ENCODE measurements at regions not wholly inside any gene's neighbourhood (a gene's known extent, or its start where the extent isn't known, plus 50 kb on each side); places are given as distances from the start of the nearest gene placed in this dataset.

DNA sequence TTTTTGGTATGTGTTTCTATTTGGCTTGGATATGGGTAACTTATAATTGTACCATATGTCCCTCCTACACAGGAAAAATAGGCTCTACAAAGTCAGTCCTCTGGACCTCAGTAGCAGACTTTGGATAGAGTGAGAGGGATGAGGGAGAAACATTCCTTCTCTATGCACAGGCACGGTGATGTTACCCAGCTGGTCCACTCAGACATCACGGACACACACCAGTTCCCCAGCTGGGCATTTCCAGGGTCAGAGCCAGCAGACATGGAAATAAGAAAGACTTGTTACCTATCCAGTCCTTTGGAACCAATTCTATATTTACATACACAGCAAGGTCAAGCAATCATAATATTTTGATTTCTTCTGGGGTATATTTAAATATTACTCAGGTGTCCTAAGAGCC is 433.1 kb upstream of the KCNMB2 start:
- TF ChIP-seq POLR2AphosphoS5 (IDR thresholded peaks at IDR 0.05; ENCODE audit: low read depth, low read length) (no peak), SIN3A (IDR thresholded peaks at IDR 0.05; ENCODE audit: borderline replicate concordance, insufficient read depth, low read length) (no peak), TAF1 (IDR thresholded peaks at IDR 0.05; ENCODE audit: borderline replicate concordance, insufficient read depth, low read length) (no peak), FOXP2 (optimal IDR thresholded peaks at IDR 0.05; ENCODE audit: borderline replicate concordance, extremely low read depth, extremely low read length, insufficient read depth) (no peak)
- TF ChIP-seq, protein P1, sequence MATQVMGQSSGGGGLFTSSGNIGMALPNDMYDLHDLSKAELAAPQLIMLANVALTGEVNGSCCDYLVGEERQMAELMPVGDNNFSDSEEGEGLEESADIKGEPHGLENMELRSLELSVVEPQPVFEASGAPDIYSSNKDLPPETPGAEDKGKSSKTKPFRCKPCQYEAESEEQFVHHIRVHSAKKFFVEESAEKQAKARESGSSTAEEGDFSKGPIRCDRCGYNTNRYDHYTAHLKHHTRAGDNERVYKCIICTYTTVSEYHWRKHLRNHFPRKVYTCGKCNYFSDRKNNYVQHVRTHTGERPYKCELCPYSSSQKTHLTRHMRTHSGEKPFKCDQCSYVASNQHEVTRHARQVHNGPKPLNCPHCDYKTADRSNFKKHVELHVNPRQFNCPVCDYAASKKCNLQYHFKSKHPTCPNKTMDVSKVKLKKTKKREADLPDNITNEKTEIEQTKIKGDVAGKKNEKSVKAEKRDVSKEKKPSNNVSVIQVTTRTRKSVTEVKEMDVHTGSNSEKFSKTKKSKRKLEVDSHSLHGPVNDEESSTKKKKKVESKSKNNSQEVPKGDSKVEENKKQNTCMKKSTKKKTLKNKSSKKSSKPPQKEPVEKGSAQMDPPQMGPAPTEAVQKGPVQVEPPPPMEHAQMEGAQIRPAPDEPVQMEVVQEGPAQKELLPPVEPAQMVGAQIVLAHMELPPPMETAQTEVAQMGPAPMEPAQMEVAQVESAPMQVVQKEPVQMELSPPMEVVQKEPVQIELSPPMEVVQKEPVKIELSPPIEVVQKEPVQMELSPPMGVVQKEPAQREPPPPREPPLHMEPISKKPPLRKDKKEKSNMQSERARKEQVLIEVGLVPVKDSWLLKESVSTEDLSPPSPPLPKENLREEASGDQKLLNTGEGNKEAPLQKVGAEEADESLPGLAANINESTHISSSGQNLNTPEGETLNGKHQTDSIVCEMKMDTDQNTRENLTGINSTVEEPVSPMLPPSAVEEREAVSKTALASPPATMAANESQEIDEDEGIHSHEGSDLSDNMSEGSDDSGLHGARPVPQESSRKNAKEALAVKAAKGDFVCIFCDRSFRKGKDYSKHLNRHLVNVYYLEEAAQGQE (IDR thresholded peaks at IDR 0.05; ENCODE audit: insufficient read depth in 1 of 2, low read depth in 2 of 2, low read length in 2 of 2), result no peak
